ENCODE measurements at regions not wholly inside any gene's neighbourhood (a gene's known extent, or its start where the extent isn't known, plus 50 kb on each side); places are given as distances from the start of the nearest gene placed in this dataset.
"Not testable (repeated sequence)": the region's sequence is repeated elsewhere in the genome, so short reads cannot be mapped to it uniquely, and the experiment has no call there.

GRCh38 chrX:73963682-73964081 lies 111.2 kb upstream of the XIST start:
- Histone ChIP-seq H3K27me3 (no peaks in the 10 kb centered on the region), H3K4me1 (peaks cover 14% of the 10 kb centered on the region), H3K9me3 (no peaks in the 10 kb centered on the region), H3K27ac (no peak overlapping the region), H3K36me3 (no peaks in the 10 kb centered on the region), H3K4me3 (no peak overlapping the region)
- intact Hi-C loops (cut with DNase I): no loop called here
- DNase-seq (ENCODE audit: extremely low spot score in 2 of 2): no peak
- TF ChIP-seq CTCF (IDR thresholded peaks at IDR 0.05): no peak
- no peak for TF ChIP-seq POLR2A (IDR thresholded peaks at IDR 0.05)

GRCh38 chrX:73962948-73963347 lies 110.4 kb upstream of the XIST start:
- TF ChIP-seq POLR2AphosphoS5 (IDR thresholded peaks at IDR 0.05; ENCODE audit: insufficient read depth in 1 of 2, low read depth in 1 of 2) (no peak), POLR2A (IDR thresholded peaks at IDR 0.05) (no peak), CTCF (IDR thresholded peaks at IDR 0.05) (no peak)
- no peak for DNase-seq (ENCODE audit: extremely low spot score in 2 of 2)
- no peaks in the 10 kb centered on the region for H3K36me3 ChIP-seq
- peaks cover 14% of the 10 kb centered on the region for H3K4me1 ChIP-seq
- H3K9me3 ChIP-seq: no peaks in the 10 kb centered on the region
- intact Hi-C loops (cut with DNase I): no loop called here
- H3K27me3 ChIP-seq: no peaks in the 10 kb centered on the region
- H3K4me3 ChIP-seq: no peak overlapping the region
- H3K27ac ChIP-seq: no peak overlapping the region

- H3K27ac ChIP-seq; H3K9me3 ChIP-seq; intact Hi-C loops (cut with DNase I); H3K4me3 ChIP-seq; DNase-seq (ENCODE audit: extremely low spot score in 2 of 2); H3K27me3 ChIP-seq; H3K36me3 ChIP-seq: not testable (repeated sequence)
- H3K4me1 ChIP-seq: peaks cover 14% of the 10 kb centered on the region
These were observed 109.4 kb upstream of the XIST start for GRCh38 chrX:73961867-73962266.

- peaks cover 36% of the 10 kb centered on the region for H3K4me1 ChIP-seq
- TF ChIP-seq POLR2AphosphoS5 (IDR thresholded peaks at IDR 0.05; ENCODE audit: insufficient read depth in 1 of 2, low read depth in 1 of 2): no peak
- TF ChIP-seq CTCF (IDR thresholded peaks at IDR 0.05): no peak
- no peak for TF ChIP-seq POLR2A (IDR thresholded peaks at IDR 0.05)
- H3K9me3 ChIP-seq: no peaks in the 10 kb centered on the region
- no peaks in the 10 kb centered on the region for H3K27me3 ChIP-seq
- H3K27ac ChIP-seq: peak overlapping the region; percentile 84
- intact Hi-C loops (cut with DNase I): no loop called here
- H3K4me3 ChIP-seq: peak overlapping the region; percentile 76 to 84
- H3K36me3 ChIP-seq: peaks cover 0 to 6% of the 10 kb centered on the region in 2 donors
- no peak for DNase-seq (ENCODE audit: extremely low spot score in 2 of 2)
These were observed 92.0 kb upstream of the XIST start for GRCh38 chrX:73944563-73944908.

GRCh38 chrX:73943693-73944562 lies 91.4 kb upstream of the XIST start:
- TF ChIP-seq CTCF (IDR thresholded peaks at IDR 0.05): no peak
- TF ChIP-seq POLR2AphosphoS5 (IDR thresholded peaks at IDR 0.05; ENCODE audit: insufficient read depth in 1 of 2, low read depth in 1 of 2): peak; percentile 76 to 86
- TF ChIP-seq POLR2A (IDR thresholded peaks at IDR 0.05): peak in 1 of 2 donors; percentile 28
- peak overlapping the region; percentile 76 to 84 for H3K4me3 ChIP-seq
- peaks cover 36% of the 10 kb centered on the region for H3K4me1 ChIP-seq
- intact Hi-C loops (cut with DNase I): no loop called here
- H3K27ac ChIP-seq: peak overlapping the region; percentile 84
- peak in 1 of 2 donors; percentile 91 for DNase-seq (ENCODE audit: extremely low spot score in 2 of 2)
- no peaks in the 10 kb centered on the region for H3K9me3 ChIP-seq
- no peaks in the 10 kb centered on the region for H3K27me3 ChIP-seq
- peaks cover 0 to 2% of the 10 kb centered on the region in 2 donors for H3K36me3 ChIP-seq
